Keratinocyte (primary cell): ENCODE measurements at regions not wholly inside any gene's neighbourhood (a gene's known extent, or its start where the extent isn't known, plus 50 kb on each side); places are given as distances from the start of the nearest gene placed in this dataset.

Experiments
- EZH2 ChIP-seq: IDR thresholded peaks from one replicate; pipeline ENCODE4 v1.6.1; 2012; ENCODE audit warnings: inconsistent platforms, mild to moderate bottlenecking, low read length, moderate library complexity
- TF ChIP-seq, protein P1 (sequence below), 3 experiments: IDR thresholded peaks in 1 of 3; conservative IDR thresholded peaks in 1 of 3; optimal IDR thresholded peaks in 1 of 3; 2 replicates in 2 of 3; 3 replicates in 1 of 3; pipeline versions ENCODE3 to v1.5.1; 2011; ENCODE audit warnings: low read length in 3 of 3, mild to moderate bottlenecking in 3 of 3, moderate library complexity in 2 of 3, control low read depth in 1 of 3, inconsistent platforms in 1 of 3; ENCODE audit not compliant: insufficient read depth in 2 of 3; ENCODE audit errors: extremely low read depth in 1 of 3

- TF ChIP-seq, protein P1, sequence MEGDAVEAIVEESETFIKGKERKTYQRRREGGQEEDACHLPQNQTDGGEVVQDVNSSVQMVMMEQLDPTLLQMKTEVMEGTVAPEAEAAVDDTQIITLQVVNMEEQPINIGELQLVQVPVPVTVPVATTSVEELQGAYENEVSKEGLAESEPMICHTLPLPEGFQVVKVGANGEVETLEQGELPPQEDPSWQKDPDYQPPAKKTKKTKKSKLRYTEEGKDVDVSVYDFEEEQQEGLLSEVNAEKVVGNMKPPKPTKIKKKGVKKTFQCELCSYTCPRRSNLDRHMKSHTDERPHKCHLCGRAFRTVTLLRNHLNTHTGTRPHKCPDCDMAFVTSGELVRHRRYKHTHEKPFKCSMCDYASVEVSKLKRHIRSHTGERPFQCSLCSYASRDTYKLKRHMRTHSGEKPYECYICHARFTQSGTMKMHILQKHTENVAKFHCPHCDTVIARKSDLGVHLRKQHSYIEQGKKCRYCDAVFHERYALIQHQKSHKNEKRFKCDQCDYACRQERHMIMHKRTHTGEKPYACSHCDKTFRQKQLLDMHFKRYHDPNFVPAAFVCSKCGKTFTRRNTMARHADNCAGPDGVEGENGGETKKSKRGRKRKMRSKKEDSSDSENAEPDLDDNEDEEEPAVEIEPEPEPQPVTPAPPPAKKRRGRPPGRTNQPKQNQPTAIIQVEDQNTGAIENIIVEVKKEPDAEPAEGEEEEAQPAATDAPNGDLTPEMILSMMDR (optimal IDR thresholded peaks at IDR 0.05 in 1 of 3, IDR thresholded peaks at IDR 0.05 in 1 of 3, conservative IDR thresholded peaks at IDR 0.05 in 1 of 3; ENCODE audit: extremely low read depth in 1 of 3, insufficient read depth in 2 of 3, low read length in 3 of 3): no peak
- no peak for TF ChIP-seq EZH2
These were observed 262.9 kb upstream of the DDI1 start for GRCh38 chr11:103773537-103773936.
